ENCODE measurements at regions not wholly inside any gene's neighbourhood (a gene's known extent, or its start where the extent isn't known, plus 50 kb on each side); places are given as distances from the start of the nearest gene placed in this dataset.
"Not testable (repeated sequence)": the region's sequence is repeated elsewhere in the genome, so short reads cannot be mapped to it uniquely, and the experiment has no call there.

DNA sequence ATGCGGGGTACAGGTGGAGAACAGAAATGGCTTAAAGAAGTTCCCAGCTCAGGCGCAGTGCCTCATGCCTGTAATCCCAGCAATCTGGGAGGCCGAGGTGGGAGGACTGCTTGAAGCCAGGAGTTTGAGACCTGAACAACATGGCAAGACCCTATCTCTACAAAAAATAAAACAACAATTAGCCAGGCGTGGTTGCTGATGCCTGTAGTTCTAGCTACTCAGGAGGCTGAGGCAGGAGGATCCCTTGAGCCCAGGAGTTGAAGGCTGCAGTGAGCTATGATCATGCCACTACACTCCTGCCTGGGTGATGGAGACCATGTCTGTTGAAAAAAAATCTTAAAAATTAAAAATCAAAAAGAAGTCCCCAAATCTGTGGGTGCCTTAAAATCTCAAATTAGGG lies 228.3 kb upstream of the WSB1 start:
- DNase-seq (ENCODE audit: low read depth): no peak

DNA sequence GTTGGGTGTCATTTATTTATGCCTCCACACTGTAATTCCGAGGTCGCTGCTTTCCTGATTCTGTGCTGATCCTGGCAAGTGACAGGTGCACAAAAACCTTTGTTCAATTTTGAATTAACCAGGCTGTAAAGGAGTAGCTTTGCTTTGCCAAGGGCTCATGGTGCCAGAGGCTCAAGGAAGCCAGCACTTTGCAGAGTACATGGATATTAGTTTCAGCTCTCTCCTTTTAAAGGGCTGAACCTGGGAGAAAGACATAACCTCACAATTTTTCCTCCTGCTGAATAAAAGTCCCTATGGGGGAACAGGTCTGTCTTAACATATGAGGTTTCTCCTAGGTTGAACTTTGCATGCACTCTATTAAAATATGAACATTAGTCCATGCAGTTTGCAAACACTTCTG lies 227.6 kb upstream of the WSB1 start:
- no peak for DNase-seq (ENCODE audit: low read depth)

DNA sequence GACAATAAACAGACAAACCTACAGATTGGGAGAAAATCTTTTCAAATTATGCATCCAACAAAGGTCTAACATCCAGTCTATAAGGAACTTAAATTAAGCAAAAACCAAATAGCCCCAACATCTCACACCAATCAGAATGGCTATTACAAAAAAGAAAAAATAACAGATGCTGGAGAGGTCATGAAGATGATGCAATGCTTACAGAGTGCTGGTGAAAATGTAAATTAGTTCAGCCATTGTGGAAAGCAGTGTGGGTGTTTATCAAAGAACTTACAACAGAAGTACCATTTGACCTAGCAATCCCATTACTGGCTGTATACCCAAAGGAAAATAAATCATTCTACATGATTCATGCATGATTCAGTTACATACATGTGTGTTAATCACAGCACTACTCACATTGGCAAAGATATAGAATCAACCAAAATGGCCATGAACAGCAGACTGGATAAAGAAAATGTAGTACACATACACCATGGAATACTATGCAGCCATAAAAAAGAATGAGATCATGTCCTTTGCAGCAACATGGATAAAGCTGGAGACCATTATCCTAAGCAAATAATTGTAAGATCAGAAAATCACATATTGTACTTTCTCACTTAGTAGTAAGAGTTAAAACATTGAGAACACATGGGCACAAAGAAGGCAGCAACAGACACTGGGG lies 223.9 kb upstream of the WSB1 start:
- no peak for DNase-seq (ENCODE audit: low read depth)

DNA sequence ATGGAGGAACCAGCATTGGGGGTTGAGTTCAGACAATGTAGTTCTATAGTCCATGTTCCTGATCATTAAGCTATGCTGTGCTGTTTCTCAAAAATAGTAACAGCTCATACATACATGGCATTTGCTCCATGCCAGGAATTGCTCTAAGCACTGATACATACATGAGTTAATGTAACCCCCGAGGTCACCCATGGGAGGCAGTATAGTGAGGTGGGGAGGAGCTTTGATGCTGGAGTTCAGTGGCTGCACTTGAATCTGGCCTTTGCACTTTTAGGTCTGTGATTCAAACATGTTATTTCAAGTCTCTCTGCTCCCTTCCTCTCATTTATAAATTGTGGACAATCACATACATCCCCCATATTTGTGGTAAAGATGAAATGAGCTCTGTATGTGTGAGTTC lies 223.1 kb upstream of the WSB1 start:
- no peak for DNase-seq (ENCODE audit: low read depth)

- DNase-seq (ENCODE audit: low read depth): no peak
These were observed 221.0 kb upstream of the WSB1 start for GRCh38 chr17:27072885-27073284.

GRCh38 chr17:27076814-27077213 lies 217.1 kb upstream of the WSB1 start:
- no peak for DNase-seq (ENCODE audit: low read depth)

- DNase-seq (ENCODE audit: low read depth): no peak
These were observed 215.6 kb upstream of the WSB1 start for GRCh38 chr17:27078296-27078695.

GRCh38 chr17:27079660-27080059 lies 214.3 kb upstream of the WSB1 start:
- no peak for DNase-seq (ENCODE audit: low read depth)

DNA sequence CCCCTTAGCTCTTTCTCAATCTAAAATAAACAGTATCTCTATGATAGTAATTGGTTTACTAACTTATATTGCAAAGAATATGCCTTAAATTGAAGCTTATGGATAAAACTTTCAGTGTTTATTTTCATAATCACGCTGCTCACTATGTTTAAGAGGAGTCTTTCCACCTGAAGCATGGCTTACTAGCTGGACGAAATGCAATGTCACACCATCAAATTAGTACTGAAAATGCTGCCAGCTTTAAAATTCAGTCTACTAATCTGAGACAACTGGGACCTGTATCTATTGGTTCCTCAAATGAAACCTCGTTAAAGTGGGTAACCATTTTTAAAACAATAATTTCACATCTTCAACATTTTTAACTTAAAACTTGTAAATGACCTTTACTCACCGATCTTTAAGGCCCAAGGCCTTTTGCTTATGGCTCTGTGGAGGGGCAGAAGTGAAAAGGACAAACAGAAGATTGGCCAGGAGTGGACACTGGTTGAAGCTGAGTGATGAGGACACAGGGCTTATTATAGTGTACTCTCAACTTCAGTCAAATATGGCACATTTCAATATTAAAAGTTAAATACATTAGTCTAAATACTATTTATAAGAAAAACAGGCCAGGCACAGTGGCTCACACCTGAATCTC lies 212.8 kb upstream of the WSB1 start:
- no peak for DNase-seq (ENCODE audit: low read depth)

- DNase-seq (ENCODE audit: low read depth): no peak
These were observed 211.7 kb upstream of the WSB1 start for GRCh38 chr17:27082023-27082774.

DNA sequence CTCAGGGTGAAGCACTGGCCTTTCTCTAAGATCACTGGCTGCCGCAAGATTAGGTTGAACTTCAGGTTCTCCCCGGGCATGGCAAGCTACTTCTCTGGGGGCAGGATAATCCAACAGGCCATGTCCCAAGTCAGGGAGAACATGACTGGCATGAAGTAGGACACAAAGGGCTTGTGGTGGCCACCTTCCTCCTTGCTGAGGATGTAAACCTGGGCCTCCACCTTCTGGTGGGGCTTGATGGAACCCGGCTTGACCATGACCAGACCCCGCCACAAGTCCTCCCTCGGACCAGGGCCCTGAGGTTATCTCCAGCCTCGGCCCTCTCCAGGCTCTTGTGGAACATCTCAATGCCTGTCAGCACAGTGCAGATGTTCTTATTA lies 211.1 kb upstream of the WSB1 start:
- no peak for DNase-seq (ENCODE audit: low read depth)

GRCh38 chr17:27083408-27084185 lies 210.3 kb upstream of the WSB1 start:
- no peak for DNase-seq (ENCODE audit: low read depth)

DNA sequence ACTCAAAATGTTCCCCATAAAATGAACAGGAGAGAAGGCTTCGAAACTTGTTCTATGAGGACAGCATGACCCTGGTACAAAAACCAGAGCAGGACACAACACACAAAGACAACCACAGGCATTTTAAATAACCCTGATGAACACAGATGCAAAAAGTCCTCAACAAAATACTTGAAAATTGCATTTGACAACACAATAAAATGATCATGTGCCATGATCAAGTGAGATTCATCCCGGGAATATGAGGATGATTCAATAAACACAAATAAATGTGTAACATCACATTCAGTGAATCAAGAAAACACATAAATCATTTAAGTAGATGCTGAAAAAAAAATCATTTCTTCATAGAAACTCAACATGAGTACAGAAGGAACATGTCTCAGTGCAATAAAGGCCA lies 208.4 kb upstream of the WSB1 start:
- no peak for DNase-seq (ENCODE audit: low read depth)

GRCh38 chr17:27086526-27086925 lies 207.4 kb upstream of the WSB1 start:
- DNase-seq (ENCODE audit: low read depth): no peak

GRCh38 chr17:27087935-27088766 lies 205.8 kb upstream of the WSB1 start:
- DNase-seq (ENCODE audit: low read depth): no peak

GRCh38 chr17:27088767-27089078 lies 205.2 kb upstream of the WSB1 start:
- no peak for DNase-seq (ENCODE audit: low read depth)

- not testable (repeated sequence) for DNase-seq (ENCODE audit: low read depth)
These were observed 204.6 kb upstream of the WSB1 start for GRCh38 chr17:27089079-27089928.

- no peak for DNase-seq (ENCODE audit: low read depth)
These were observed 204.0 kb upstream of the WSB1 start for GRCh38 chr17:27089929-27090247.

DNA sequence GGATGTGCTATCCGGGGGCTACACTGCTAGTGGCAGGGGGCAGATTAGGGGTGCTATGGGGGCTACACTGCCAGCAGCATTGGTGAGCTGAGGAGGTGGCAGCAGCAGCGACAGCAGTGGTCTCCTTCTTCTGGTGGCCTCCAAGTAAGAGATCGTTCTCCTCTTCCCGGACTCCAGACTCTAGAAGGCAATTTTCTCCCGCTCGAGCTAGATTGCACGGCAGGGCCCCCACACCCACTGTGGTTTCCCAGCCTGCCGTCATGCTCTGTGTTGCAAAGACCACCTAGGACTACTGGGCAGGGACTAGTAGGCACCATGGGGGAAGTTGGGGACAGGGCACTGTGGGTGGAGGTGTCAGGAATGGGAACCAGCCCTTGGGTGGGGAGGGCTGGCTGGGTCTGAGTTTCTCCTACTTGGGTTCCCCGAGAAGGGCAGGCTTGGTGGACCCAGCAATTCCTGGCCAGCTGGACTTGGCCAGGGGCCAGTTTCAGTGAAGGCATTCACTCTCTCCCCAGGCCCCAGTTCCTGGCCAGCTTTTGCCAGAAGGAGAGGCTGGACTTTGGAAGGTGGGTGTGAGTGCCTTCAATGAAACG lies 203.4 kb upstream of the WSB1 start:
- not testable (repeated sequence) for DNase-seq (ENCODE audit: low read depth)

DNA sequence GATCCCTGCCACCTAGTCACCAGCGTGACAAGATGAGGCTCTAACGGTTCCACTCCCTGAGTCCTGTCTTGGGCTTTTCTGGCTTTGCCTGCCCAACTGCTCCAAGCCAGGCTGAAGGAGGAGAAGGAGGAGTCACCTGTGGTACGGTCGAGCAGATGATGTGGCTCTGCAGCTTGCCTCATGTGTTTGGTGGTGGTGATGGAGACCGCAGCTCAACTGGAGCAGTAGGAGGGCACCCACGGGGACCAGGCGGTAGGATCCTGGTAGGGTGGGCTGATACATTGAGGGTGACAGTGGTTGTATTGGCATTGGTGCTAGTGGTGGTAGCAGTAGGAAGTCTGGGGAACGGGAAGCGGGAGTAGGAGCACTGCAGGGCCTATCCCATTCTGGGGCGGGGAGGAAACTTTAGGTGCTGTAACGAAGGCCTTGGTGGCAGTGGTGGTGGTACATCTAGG lies 202.8 kb upstream of the WSB1 start:
- no peak for DNase-seq (ENCODE audit: low read depth)

DNA sequence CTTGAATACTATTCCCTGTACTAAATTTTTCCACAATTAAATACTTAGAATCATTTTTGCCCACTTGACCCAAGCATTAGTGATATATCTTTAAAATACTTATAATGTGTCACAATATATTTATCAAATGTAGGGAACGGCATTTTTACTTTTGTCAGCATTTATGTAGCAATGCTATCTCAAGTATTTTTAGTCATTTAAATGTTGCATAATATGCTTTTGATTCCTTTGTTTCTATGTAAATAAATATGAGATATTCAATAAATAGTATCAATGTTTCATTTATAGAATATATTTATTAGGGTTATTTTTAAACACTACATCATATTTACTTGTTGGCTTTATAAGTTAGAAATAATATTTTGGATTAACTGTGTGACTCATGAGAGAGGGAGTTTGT lies 199.7 kb upstream of the WSB1 start:
- not testable (repeated sequence) for DNase-seq (ENCODE audit: low read depth)

Measured in HS-27A (cell line).